ENCODE measurements at regions not wholly inside any gene's neighbourhood (a gene's known extent, or its start where the extent isn't known, plus 50 kb on each side); places are given as distances from the start of the nearest gene placed in this dataset.

DNA sequence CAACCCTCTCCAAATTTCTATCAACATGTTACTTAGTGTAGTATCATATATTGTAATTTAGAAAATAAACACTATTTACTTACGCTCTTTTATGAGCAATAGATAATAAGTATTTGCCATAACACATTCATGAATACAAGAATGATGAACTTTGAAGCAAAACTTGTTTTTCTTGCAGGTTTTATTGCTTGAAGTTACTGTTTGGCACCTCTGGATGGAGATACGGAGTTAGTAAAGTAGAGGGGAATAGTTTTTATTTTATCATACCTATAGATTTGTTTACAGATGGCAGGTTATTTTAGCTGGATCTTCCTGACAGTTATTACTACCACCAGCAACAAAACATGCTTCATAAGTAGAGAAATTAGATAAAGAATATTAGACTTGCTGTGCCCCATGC, 274.2 kb upstream of the LRRTM4 start:
- TF ChIP-seq, protein P1, sequence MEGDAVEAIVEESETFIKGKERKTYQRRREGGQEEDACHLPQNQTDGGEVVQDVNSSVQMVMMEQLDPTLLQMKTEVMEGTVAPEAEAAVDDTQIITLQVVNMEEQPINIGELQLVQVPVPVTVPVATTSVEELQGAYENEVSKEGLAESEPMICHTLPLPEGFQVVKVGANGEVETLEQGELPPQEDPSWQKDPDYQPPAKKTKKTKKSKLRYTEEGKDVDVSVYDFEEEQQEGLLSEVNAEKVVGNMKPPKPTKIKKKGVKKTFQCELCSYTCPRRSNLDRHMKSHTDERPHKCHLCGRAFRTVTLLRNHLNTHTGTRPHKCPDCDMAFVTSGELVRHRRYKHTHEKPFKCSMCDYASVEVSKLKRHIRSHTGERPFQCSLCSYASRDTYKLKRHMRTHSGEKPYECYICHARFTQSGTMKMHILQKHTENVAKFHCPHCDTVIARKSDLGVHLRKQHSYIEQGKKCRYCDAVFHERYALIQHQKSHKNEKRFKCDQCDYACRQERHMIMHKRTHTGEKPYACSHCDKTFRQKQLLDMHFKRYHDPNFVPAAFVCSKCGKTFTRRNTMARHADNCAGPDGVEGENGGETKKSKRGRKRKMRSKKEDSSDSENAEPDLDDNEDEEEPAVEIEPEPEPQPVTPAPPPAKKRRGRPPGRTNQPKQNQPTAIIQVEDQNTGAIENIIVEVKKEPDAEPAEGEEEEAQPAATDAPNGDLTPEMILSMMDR (conservative IDR thresholded peaks at IDR 0.05; ENCODE audit: low read length) = no peak
- no peak for TF ChIP-seq EZH2phosphoT487 (IDR thresholded peaks at IDR 0.05; ENCODE audit: borderline replicate concordance)

Measured in Loucy (cell line).